NCI-H1105 treated with DMSO at 0.1 percent for 48 hours (cell line): ENCODE measurements at regions not wholly inside any gene's neighbourhood (a gene's known extent, or its start where the extent isn't known, plus 50 kb on each side); places are given as distances from the start of the nearest gene placed in this dataset.

ENCODE experiments used
- DNase-seq: peaks from one replicate; lab custom pipeline; 2025; lab: John Stamatoyannopoulos, UW

DNA sequence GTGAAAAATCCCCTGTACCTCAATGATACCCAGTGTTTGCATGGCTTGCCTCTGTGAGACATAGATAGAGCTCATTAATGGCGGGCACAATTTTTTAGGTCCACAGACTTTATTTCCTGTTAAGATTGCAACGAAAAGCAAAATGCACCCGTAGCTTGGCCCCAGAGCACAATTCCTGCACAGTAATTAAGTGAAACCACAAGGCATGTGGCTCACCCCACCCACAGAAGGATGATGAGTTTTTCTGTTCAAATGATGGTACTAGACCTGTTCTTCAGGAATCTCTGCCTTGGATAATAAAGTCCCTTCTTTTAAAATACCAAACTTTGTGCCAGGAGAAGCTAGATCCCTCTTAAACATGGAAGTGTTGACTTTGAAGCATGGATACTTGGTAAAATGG is 738.1 kb downstream of the QKI start:
- no peak for DNase-seq

DNA sequence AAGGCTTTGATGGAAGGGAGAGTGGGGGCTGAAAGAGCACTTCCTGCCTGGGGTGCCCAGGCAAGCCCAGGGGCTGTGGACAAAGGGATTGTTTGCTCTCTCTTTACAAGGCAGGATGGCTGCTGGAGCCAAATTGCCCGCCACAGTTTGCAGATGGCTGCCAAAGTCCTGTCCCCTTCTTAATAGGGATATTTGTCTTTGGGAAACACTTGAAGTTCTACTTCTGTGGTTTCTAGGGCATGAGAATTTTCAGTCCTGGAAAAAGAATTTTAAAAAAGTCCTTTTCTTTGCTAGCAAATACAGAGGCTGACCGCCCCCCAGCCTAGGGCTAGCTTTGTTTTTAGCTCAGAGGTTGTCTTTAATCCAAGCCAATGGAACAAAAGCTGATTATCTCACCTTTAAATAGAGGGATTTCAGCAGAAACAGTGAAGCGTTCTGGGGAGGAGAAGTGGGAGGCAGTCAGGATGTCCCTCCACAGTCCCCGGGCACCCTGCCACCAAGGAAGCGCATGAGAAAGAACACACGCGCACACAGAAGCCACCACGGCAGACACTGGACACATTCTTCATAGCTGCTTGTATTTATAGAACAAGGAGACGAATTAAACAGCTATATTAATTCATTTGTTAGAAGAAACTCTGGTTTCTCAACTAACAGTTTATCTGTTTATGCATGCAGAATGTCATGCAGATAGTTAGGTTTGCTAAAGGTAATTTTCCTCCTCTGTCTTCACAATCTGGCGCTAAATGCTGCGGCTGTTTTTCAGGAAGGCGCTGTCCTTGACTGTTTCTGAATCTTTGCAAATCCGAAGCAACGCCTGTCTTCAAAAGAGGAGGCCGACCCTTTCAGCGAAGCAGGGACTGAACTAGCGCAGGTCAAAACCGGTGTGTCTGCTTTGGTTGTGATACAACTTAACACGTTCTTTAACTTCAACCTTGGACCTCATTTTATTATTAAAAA is 736.9 kb downstream of the QKI start:
- peak; percentile 95 for DNase-seq

DNA sequence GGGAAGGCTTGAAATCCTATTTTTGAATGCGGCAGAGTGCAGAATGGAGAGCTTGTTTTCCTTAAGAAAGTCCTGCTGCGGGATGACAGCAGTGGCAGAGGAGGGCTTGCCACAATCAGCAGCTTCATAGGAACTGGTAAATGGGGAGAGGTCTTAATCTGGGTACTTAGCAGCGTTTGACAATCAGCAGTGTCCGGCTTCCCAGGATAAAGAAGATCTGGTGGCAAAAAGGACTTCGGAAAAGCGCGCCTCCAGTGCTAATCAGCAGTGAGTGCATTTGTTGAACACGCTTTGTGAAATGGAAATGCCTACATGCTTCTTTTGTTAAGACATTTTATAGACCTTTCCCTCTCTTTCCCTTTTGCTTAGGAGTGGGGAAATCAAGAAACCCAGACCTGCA is 735.7 kb downstream of the QKI start:
- no peak for DNase-seq

DNA sequence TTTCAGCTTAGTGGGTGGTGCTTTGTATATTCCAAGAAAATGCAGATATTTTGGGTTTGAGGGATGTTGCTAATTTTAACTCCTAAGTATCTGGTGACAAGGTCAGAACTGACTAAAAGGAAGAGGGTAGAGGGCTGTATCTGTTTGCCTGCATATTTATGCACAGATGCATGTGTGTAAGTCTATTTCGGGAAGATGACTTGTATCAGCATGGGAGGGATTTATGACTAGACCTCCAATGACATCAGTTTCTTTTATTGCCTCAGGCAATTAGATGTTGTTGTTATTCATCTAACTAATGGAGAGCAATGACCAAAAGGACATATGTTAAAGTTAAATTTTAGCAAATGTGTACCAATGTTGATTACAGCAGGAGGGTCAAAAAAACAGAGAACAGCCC is 734.3 kb downstream of the QKI start:
- DNase-seq: no peak

DNA sequence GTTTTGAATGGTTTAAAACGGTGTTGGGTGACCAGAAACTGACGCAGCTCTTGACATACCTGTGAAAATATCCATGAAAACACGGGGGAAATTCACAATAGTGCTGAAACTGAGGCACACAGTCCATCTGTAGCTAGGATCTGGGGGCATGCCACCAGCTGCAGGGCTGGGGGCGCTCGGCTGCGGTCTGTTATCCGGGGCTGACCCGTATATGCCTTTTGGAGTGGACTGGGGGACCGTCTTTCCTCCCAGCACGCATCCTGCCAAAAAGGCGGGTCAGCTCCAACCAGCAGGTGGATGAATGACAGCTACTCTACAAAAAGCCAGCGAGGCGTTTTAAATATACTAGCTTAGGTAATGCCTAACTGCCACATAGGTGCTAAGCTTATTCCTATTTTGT is 729.8 kb downstream of the QKI start:
- DNase-seq: no peak

DNA sequence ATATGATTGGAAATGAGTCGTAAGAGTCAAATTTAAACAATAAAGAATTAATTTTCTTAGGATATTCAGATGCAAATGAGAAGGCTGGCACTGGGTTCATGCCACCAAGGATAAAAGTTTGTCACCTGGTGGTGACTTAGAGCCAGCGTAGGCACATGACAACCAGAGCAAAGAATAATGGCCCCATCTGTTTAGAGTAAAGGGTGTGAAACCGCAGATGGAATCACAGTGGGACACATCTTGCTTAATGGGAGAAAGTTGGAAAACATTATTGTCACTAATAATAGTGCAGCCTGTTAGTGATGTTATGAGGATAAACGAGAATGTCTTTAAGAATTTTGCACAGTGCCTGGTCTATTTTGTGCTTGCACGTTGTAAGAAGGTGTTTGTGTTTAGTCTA is 727.8 kb downstream of the QKI start:
- DNase-seq: no peak

DNA sequence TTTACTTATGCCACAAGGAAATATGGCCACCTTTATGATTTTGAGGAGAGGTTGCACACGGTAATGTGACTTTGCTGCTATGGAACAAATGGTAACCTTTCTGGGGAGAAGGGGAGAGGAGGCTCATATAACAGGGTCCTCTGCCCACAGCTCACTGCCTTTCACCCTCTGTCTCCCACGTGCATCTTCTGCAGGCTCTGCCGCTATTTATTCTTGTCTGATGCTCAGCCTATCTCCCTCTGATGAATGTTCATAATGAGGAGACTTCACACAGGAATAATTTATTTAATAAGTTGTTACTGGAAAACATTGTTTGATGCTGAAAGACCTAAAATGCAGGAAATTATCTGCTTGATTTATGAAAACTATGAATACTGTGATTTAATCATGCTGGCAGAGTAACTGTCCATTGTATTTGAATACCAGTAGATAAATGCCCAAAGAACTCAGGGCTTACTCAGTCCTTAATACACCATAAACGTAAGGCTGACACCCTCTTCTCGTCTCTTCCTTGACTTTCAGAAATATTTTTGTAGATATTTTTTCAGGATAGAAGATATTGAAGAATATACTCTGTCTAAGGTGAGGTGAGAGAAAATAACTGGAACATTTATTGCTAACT is 721.1 kb downstream of the QKI start:
- DNase-seq: no peak

DNA sequence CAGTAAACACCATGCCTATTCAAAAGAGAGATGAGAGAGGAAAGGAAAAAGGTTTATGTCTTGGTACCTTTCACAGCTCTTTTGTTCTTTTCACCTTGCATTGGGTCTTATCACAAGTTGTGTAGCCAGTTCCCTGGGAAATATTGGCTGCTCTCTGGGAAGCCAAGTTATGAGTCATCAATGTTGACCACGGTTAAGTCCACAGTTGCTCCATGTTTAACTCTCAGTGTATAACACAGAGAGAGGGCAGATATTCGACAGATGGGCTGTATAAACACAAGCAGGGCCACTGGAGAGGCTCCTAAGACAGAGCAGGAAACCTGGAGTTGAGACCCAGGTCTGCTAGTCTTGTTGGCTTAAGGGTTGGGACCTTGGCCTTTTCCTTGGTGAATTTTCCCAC is 718.6 kb downstream of the QKI start:
- DNase-seq: no peak

DNA sequence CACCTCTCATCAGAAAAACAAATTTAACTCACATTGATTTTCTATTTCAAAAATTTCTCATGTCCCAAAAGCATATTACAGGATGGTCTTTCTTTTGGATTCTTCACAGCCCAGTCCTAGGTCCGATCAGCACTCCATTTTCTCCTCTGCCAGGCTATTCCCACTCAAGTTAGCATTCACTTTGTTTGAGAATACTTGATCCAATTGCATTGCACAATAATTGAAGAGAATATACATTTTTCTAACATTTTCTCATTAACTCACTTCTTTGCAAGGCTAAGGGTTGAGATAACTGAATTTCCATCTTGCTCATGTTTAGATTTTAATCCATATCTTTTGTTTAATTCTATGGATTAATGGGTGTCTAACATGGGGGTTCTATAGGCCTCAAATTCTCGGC is 716.1 kb downstream of the QKI start:
- no peak for DNase-seq

DNA sequence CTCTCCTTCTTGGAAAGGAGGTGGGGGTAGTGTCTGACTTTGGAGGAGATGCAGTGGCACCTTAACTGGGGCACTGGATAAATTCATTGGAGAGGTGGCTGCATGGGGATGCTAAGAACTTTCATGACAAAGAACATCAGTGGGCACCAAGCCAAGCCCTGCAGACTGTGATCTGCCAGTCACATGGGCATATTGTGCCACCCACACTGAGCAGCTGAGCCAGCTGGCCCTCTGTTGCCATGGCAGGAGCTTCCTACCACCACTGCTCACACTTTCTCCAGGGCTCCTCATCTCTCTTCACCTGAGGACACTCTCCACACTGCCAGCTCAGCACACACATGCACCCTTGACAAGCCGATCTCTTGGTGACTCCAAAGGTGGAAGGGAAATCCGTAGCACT is 715.6 kb downstream of the QKI start:
- DNase-seq: peak; percentile 87

DNA sequence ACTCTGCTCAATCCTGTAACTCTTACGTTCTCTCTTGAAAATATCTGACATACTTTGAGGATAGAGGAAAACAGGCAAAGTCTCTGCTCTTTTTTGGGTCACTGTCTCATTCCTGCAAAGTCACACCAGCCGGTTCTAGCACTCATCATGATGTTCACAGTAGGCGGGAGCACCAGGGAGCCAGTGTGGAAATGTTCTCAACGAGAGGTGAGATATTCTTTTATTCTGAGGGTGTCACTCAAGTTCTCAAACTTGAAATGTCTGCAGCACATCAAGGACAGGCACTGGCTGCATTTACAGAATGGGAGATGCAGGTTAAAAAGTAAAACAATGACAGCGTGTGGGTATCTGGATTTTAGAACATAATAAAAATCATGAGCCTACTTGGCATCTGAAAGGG is 714.7 kb downstream of the QKI start:
- no peak for DNase-seq

DNA sequence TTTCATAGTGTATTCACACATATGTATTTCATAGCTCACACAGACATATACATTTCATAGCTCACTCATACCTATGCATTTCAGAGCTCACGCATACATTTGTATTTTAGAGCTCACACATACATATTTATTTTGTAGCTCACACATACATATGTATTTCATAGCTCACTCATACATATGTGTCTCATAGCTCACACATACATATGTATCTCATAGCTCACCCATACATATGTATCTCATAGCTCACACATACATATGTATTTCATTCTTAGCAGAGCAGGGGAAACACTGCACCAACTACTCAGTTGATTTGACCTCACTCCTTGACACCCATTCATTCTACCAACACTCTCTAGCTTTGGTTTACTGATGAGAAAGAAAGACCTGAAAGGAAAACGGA is 713.6 kb downstream of the QKI start:
- no peak for DNase-seq

DNA sequence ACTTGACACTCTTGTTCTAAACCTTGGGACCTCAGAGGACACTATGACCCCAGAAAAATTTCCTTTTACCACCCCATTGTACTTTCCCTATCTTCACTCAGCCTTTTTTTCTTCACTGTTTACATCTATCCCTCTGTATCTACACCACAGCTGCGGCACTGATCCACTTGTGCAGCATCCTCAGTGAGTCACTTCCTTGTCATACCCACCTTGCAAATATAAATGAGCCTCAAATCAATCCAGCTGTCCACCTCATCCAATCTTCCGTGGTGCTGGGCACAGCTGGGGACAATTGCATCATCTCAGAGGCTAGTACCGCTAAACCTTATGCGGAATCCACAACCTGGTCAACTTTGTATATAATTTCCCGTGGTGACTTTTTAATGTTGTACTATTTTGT is 710.5 kb downstream of the QKI start:
- no peak for DNase-seq

DNA sequence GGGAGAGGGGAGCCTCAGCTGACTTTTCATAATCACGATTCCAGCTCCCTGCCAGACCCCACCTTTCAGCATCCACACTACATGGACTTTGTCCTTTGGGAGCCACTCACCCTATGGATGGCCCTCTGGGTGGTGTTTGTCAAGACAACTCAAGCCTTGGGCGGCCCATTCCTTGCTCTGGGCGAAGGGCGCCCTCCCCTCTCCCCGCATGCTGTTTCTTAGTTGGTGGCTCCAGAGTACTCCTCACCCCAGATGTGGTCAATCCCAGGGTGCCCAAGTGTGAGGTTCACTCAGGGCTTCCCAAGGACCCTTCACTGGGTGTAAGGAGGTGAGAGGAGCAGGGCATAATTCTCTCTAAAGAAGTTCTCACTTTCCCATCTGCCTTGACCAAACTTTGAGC is 710.0 kb downstream of the QKI start:
- DNase-seq: no peak

DNA sequence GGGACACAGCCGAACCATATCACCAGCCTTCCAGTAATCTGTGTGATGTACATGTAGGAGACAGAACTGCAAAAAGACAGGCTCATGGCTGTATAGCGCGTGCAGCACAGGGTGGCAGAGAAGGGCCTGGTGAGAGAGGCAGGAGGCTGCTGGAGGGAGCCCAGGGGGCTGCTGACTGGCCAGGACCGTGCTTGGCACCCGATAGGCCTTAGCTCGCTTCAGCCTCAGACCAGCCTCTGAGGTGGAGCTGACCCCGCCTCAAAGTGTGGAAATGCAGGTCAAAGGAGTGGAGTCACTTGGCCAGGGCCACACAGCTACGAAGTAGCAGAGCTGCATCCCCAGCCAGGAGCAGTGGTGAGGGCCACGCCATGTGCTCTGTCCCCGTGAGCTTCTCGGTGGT is 707.6 kb downstream of the QKI start:
- no peak for DNase-seq

DNA sequence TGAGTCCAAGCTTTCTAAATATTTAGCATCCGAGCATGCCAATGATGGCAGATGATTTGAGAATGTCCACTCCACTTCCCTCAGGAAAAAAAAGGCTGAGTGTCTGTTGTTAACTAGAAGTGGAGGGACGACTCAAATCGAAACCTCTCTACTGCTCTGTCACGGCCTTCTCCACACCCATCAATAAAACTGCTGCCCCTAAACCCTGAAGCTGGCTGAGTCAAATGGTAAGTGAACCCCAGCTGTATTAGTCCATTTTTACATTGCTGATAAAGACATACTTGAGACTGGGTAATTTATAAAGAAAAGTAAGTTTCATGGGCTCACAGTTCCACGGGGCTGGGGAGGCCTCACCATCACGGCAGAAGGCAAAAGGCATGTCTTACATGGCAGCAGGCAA is 707.0 kb downstream of the QKI start:
- no peak for DNase-seq

DNA sequence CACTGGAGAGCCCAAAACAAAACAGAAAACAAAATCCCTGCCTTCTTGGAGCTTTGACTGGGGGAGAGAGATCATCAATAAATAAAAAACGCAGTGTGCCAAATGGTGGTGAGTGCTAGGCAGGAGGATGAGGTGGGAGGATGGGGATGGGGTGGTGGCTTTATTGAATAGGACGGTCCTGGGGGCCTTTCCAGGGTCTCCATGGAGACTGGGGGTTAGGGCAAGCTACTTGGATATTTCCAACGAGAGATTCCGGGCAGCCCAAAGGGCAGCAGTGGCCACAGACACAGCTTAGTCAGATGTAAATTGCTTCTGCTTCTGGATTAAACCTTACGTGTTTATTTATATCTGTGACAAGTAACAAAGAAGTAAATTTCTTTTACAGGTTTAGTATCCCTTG is 700.1 kb downstream of the QKI start:
- DNase-seq: no peak

DNA sequence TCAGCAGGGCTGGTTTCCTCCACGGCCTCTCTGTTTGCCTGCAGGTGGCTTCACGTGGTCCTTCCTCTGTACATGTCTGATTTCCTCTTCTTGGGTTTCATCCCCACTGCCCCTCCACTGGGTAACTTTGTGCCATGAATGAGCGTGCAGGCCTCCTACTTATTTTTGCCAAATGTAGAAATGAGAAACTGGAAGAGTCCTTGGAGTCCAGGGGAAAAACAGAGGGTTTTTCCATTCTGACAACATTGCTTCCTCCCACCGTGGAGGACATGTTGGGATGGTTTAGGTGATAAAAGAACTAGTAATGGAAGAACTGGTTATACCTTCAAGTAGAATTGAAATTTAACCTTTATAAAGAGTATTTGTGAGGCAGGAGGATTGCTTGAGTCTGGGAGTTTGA is 699.5 kb downstream of the QKI start:
- no peak for DNase-seq

DNA sequence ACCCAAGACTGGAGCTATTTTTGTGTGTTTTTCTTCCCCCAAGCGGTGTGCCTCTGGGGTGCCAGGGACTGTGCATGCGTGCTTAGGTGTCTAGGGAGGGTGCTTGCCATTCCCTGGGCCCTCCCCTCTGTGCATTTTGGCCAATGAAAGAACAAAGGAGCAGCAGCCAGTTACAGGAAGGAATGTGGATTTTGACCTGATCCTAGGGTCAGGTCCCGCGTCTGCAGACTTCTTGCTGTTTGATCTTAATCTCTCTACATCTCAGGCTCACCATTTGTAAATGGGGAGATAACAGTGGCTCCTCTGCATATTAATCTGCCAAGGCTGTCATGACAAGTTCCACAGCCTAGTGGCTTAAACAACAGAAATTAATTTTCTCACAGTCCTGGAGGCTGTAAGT is 699.1 kb downstream of the QKI start:
- no peak for DNase-seq

DNA sequence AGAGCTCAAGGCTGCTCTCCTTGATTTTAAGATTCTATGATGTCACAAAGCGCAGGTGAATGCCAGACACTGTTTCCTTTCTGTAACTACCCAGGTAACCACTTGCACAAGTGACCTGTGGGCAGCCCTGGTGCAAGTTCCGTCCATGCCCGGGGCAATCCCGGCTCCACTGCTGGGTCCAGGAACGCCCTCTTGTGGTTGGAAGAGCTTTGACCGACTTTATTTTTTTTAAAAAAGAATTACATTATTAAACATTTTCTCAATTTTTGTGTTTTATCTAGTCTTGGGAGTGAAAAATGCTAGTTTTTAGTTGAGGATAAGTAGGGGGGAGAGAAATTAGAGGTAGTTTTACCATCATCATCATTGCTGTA is 695.2 kb downstream of the QKI start:
- DNase-seq: no peak

DNA sequence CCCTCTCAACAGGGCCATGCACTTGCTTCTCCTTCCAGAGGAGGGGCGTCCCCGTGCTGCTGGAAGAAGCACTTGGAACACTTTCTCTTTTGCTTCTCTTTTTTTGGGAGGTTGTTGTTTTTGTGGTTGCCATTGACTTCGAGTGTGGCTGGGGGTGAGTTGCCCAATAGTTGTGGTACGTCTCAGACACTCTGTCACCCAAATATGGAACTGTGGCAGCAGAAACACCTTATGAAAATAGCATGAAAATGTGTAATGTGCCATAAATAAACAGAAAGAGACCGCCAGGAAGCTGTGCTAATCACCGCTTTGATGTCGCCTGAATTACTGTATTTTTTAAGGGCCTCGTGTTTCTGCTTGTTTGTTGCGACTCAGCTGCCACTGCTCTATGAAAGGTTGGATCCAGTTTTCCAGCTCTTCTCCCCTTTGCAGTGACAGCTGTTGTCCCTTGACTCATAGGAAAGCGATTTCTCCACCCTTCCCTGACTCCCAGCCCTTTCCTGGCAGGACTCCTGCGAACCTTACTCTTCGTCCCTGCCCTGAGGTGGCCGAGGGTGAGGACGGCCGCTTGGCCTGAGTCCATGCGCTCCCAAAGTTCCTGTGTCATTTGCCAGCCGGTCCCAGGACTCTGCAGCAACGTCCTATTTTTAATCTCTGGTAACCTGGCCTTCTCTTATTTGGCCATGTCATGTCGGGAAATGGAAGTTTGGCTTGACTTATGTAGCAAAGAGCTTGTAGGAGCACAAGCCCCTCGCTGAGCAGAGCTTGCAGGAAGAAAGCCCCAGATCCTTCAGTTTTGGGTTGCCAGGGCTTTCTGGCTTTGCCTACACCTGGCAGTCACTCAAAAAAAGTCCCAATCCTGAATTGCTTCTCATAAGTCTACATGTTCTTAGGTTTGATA is 694.6 kb downstream of the QKI start:
- DNase-seq: no peak

DNA sequence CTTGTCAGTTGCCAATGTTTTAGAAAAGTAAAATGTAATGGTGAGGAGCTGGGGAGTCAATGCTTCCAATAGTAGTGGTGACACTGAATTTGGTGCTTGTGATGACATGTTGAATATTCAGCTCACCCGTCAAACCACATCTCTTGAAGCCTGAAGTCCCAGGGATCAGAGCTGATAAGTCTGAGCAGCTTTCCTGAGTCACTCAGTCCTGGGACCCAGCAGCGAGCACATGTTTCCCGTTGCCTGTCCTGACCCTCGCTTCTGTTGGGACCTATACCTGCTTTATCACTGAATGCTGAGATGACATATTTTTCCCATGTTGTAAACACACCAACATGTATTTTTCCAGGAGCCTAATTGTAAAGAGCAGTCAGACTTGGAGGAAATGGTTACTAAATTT is 693.6 kb downstream of the QKI start:
- no peak for DNase-seq
